Inferior parietal cortex (tissue), 1 donor: ENCODE measurements at regions not wholly inside any gene's neighbourhood (a gene's known extent, or its start where the extent isn't known, plus 50 kb on each side); places are given as distances from the start of the nearest gene placed in this dataset.
A peak's percentile ranks its signal among the peaks of the same experiment; 100 is the strongest.
"Not testable (repeated sequence)": the region's sequence is repeated elsewhere in the genome, so short reads cannot be mapped to it uniquely, and the experiment has no call there.

Experiments
- DNase-seq: peaks from one replicate; pipeline ENCODE4 v3.0.0-alpha.2; 2016; ENCODE audit errors: extremely low spot score

DNA sequence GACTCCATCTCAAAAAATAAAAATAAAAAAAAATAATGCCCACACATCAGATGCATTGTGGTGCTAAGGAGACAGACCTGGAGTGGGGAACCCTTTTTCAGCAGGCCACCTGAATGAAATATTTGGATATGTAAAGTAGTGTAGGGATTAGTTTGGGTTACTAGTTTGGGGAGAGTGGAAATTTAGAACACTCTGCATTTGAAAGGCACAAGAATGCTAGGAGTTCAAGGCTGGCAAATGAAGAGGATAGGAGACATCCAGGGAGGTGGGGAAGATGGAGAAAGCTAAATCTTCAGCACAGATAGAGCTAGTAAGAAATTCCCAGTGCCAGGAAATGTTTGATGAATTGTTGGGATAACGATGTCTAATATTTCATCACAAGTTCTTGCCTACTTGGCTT, 298.3 kb upstream of the ERCC4 start:
- no peak for DNase-seq

GRCh38 chr16:13628156-13628555, 291.8 kb upstream of the ERCC4 start:
- no peak for DNase-seq

DNA sequence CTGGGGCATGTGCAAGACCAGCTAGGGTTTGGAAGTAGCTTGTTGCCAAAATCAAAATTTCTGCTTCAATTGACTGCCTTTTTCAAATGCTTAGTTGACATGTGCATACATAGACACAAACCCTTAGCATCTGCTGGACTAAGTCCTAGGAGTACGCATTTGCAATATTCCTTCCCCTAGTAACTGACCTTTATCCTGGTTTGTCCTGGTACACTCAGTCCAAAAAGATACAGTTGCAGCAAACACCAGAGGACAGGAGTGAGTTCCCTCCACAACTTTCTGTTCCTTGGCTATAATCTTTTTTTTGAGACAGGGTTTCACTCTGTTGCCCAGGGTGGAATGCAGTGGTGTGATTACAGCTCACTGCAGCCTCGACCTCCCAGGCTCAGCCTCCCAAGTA, 290.2 kb upstream of the ERCC4 start:
- DNase-seq, result no peak

DNA sequence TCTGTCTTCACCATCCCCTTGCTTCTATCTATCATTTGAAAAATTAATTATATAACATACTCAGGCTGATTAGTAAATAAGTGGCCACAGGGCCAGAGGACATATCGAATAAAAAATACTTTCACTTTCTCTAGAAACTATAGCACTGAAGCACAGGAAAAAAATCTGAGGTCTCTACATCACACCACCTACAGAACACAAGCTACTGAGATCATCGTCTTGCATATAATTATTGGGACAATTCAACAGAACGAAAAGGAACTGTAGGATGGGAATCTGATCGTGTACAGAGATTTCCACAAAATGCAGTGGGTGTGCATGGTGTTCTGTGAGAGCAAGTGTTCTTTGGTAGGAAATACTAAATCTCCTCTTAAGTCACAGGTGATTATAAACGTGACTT, 289.6 kb upstream of the ERCC4 start:
- peak; percentile 5 for DNase-seq

DNA sequence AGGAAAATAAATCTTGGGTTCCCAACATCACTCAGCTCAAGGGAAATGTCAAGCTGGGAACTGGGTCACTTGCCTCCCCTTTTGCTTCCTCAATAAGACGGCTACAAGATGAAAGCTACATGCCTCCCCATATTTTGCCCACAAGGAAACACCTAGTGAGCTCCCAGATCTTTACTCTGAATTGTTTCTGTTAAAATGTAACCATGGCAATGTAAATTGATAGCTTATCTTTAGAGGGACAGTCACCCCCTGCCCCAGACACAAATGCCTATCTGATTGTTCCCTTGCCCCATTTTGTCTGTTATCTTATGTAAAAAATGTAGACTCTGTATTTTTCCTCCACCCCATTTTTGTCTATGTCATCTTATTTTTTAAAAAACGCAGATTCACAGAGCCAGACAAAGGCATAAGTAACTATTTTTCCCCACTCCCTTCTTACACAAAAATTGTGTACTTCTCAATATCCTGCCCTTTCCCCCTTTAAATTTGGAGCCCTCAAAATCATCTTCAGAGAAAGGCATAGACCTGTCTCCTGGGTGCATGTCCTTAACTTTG, 288.7 kb upstream of the ERCC4 start:
- DNase-seq, result no peak

DNA sequence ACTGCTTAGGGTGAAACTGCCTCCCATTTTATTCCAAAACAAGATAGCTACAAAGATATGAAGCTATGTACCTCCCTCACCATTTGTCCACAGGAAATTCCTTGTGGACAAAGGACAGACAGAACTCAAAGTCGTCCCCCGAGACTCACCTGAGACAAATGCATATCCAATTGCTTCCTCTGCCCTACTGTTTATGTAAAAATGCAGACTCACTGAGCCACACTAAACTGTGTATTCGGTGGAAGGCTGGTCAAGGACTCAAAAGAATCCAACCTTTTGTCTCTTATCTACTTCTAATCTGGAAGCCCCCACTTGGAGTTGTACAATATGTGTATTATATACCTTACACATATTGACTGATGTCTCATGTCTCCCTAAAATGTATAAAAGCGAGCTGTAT, 288.0 kb upstream of the ERCC4 start:
- no peak for DNase-seq

GRCh38 chr16:13632504-13632903, 287.4 kb upstream of the ERCC4 start:
- DNase-seq, result not testable (repeated sequence)

GRCh38 chr16:13633391-13633861, 286.5 kb upstream of the ERCC4 start:
- DNase-seq, result no peak

DNA sequence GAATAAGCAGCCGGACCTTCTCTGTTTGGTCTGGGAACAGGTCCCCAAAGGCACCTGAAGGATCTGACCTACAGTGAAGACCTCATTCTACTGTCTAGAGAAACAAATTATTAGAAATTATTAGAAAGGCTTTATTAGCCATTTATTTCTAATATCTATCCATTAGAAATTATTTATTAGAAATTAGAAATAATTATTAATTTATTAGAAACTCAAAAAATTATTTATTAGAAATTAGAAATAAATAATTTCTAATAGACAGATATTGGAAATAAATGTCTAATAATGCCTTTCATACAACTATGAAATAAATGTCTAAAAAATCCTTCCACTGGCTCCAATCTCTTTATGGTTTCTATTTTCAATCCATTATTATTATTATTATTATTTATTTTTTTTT, 285.7 kb upstream of the ERCC4 start:
- DNase-seq, result no peak

DNA sequence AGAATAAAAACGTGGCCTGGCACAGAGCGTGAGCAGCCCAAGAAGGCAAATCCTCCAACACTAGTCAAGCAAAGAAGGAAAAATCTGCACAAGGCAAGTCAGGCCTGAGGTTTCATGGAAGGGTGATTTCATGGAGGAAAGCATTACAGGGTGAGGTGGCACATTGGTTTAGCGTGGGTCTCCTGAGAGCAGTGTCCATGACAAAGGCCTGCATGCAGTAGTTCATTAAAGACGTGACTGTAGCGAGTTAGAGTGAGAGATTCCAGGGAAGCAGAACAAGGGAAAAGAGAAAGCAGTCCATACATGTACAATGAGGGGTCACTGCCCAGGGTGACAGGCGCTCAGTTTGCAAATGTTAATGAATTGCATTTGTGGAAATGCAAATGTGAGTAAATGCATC, 285.0 kb upstream of the ERCC4 start:
- DNase-seq, result no peak

DNA sequence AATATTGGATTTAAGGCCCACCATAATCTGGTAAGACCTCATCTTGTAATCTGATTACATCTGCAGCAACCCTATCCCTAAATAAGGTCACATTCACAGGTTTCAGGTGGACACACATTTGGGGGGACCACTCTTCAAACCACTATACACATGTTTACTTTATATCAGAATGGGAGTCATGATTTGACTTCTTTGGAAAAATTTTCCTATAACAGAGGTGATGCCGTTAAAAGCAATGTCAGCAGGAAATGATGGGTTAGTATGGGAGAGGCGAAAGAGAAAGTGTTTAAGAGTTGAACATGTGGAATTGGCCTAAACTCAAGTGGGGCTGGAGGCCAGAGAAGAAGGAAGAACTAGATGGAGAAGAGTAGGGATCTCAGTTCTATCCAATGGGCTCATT, 281.7 kb upstream of the ERCC4 start:
- no peak for DNase-seq

GRCh38 chr16:13643412-13643811, 276.5 kb upstream of the ERCC4 start:
- DNase-seq, result no peak

DNA sequence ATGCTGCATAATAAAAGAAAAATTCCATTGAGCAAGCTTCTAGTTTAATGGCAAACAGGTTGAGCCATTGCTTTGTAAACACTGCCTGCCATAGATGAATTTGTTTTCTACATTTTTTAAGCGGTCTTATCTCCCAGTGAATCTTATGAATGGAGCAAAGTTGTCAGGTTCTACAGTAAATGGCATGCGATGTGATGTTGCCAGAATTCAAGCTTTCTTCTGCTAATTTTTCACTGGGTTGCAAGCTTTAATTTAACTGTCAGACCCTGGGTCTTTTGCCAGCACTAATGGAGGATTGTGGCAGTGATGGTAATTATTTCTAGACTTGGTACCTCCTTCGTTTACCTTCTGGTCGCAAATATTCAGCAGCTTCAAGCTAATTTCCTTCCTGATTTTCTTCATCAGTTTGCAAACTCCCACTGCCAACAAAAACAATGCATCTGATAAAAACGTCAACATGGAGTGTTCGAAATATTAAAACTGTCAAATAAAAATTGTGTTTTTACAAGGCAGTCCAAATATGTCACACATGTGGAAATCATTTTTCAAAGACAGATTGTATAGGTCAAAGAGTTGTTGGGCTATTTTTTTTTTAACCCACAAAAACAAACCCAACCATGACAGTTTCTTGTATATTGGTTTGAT, 274.2 kb upstream of the ERCC4 start:
- no peak for DNase-seq

GRCh38 chr16:13660807-13661206, 259.1 kb upstream of the ERCC4 start:
- DNase-seq, result no peak

DNA sequence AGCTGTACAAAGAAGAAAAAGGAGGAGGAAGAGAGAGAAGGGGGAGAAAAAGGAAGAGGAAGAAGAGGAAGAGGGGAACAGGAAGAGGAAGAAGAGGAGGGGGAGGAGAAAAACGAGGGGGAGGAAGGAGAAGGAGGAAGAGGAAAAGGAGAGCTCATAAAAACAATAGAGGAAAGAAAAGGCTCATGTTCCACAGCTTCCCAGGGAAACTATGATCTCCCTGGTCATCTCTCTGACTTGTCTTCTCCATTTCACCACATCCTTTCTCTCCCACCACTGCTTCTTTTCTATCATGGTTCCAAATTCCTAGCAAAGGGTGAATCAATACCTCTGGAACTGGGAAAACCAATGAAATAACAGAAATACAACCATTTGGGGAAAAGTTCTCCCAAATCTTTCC, 254.1 kb upstream of the ERCC4 start:
- no peak for DNase-seq

DNA sequence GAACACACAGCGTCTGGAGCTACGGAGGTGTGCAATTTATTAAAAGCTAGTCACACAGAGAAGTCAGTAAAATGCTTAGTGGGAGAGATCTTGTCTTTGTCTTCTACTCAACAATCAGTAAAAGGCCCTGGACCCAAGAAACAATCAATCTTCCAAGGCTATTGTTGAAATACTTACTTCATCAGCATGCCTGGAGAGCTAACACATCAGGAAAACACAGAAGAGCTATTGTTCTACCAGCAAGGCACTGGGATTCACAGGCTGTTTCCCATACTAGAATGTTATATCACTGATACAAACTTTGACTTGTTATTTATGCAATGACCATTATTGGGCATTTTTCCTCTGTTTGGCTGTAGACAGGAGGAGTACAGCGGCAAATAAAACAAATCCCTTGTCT, 247.8 kb upstream of the ERCC4 start:
- no peak for DNase-seq

GRCh38 chr16:13680021-13680889, 239.7 kb upstream of the ERCC4 start:
- peak; percentile 9 for DNase-seq

DNA sequence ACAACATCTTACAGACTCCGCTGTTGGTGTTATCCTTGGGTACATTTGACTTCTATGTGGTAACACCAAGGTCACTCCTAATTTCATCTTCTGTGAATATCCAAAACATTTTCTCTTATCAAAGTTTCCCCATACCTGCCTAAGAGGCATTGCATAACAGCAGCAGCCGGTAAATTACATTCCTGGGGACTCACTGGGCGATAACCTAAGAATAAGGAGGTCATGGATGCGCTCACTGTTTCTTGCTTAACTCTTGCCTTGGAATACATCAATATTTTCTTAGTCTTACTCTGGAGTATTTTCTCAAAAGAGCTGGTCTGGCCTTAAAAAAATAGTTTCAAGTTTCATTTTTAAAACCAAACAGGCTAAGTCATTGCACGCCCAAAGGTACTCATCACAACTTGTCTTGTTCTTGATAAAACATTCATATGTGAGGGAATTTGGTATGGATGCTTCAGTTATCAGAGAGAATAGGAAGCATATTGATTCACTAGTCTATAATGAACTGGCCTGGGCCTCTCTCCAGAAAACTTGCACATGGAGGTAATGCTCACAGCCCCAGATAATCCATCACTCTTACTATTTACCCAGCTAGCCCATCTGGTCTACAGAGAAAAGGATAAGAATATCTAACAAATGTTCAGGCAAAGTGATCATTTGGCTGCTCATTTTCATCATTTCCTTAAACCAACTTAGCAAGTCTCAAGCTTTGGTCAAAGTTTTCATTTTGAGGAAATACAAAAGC, 235.0 kb upstream of the ERCC4 start:
- DNase-seq, result no peak

DNA sequence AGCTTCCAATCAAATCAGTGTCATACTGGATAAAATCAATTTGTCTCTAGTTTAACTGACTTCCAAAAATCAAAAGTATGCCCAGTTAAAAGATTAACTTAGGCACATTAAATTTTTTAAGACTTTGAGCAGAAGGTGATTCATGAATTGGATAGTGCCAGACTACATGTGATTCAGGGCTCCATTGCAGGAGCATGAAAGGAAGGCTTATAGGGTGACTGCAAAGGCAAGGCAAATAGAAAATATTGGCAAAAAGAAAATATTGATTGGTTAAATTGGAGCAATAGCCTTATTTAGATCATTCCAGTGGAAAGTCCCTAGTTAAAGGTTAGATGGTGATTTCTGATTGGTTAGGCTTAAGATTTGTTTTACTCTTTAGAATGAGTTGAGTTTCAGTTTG, 223.9 kb upstream of the ERCC4 start:
- DNase-seq, result no peak

GRCh38 chr16:13697013-13697412, 222.9 kb upstream of the ERCC4 start:
- DNase-seq, result no peak

DNA sequence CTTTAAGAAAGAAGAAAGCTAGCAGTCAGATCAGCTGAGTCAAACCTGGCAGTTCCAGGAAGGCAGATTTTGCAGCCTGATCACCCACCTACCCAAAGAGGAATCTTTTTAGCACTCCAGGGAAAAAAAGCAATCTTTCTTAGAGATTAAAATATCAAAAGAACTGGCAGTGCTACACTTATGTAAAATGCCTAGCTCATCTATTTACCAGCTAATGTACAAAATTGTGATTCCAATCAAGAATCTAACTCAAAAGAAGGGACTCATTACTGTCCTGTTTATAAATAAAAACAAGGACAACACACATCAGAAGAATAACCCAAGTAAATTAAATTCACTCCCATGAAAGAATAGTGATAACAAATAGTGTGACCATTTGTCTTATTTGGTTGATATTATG, 222.4 kb upstream of the ERCC4 start:
- peak; percentile 4 for DNase-seq

DNA sequence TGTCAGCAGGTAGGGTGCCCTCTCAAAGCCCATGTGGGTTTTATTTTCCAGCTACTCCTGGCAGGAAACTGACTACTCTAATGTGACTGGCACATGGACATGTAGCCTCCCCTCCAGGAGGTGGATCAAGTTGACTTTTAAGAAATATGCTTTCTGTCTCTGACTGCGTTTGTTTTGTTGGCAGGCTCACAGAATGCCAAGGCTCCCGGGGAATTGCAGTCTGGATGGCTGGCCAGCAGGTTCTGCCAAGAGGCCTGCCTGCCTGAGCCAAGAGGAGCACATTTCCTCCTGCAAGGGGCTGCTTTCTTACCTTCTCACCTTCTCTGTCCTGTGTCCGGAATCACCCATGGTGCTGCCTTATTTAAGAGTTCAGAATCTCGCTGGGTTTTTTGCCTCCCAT, 217.3 kb upstream of the ERCC4 start:
- DNase-seq, result peak; percentile 5
